Stomach (tissue), 8 donors: ENCODE measurements at regions not wholly inside any gene's neighbourhood (a gene's known extent, or its start where the extent isn't known, plus 50 kb on each side); places are given as distances from the start of the nearest gene placed in this dataset.

Experiments used
- DNase-seq, 2 donors: peaks; one replicate each; pipeline versions ENCODE4 v3.0.0 to v3.0.0-alpha.2; 2013 to 2019
- H3K27ac ChIP-seq, 5 donors: fragments of 200-600 bp in 4 of 5; sonication (generic) in 4 of 5; one replicate each; pipeline ENCODE4 v1.5.1; 2013 to 2019; ENCODE audit warnings: mild to moderate bottlenecking in 1 of 5, moderate library complexity in 1 of 5
- H3K27me3 ChIP-seq, 3 donors: fragments of 200-600 bp; sonication (generic); one replicate each; pipeline ENCODE4 v1.5.1; 2017 to 2019; ENCODE audit warnings: mixed run types in 1 of 3
- H3K36me3 ChIP-seq, 4 donors: fragments of 200-600 bp; sonication (generic); 1 replicate in 3 of 4; 2 replicates in 1 of 4; pipeline ENCODE4 v1.5.1; 2016 to 2019
- H3K4me1 ChIP-seq, 4 donors: fragments of 200-600 bp; sonication (generic); one replicate each; pipeline ENCODE4 v1.5.1; 2016 to 2019
- H3K4me3 ChIP-seq, 4 donors: fragments of 200-600 bp; sonication (generic) in 3 of 4; one replicate each; pipeline ENCODE4 v1.5.1; 2016 to 2019; ENCODE audit warnings: mild to moderate bottlenecking in 1 of 4
- H3K9me3 ChIP-seq, 4 donors: fragments of 200-600 bp; sonication (generic); one replicate each; pipeline ENCODE4 v1.5.1; 2016 to 2019
- EP300 ChIP-seq: sonication (generic); formaldehyde crosslinking; IDR thresholded peaks from one replicate; pipeline ENCODE4 v1.6.1; 2017; ENCODE audit warnings: antibody characterized with exemption
- POLR2A ChIP-seq, 4 donors: fragments of 450-650 bp; IDR thresholded peaks; one replicate each; pipeline ENCODE4 v1.6.1; 2016; ENCODE audit warnings: antibody characterized with exemption in 4 of 4, control low read depth in 2 of 4, mild to moderate bottlenecking in 1 of 4, moderate library complexity in 1 of 4
- POLR2AphosphoS5 ChIP-seq, 3 donors: sonication (generic); formaldehyde crosslinking; IDR thresholded peaks; one replicate each; pipeline ENCODE4 v1.6.1; 2016; ENCODE audit warnings: antibody characterized with exemption in 3 of 3
- WGBS, 5 donors: extraction: QIAGEN DNeasy Blood & Tissue Kit in 3 of 5; methylation state at CpG; one replicate each; pipeline versions ENCODE4 v1.1.5 to v1.1.7; 2013 to 2018; 5-methylcytosine and 5-hydroxymethylcytosine counted together
- intact Hi-C: fragments of 100-400 bp; cut with DNase I; formaldehyde crosslinking; loops from one replicate; pipeline ENCODE4 v1.15.1; 2023; ENCODE audit warnings: low total_unique reads
- TF ChIP-seq, protein P1 (sequence below), 7 experiments: fragments of 450-650 bp in 4 of 7; fragments of 200-600 bp in 3 of 7; sonication (generic) in 3 of 7; IDR thresholded peaks; one replicate each; pipeline ENCODE4 v1.5.1; 2016 to 2019; ENCODE audit warnings: antibody characterized with exemption in 7 of 7, control low read depth in 2 of 7, mild to moderate bottlenecking in 1 of 7
- donor health status: healthy with polysubstance abuse.
- donor health status: Bipolar disorder and iron deficiency.
- donor health status: healthy.

- 90 to 97% (median 94%) methylated on average over 4 of the region's 4 CpGs for WGBS, 5 donors
- H3K4me3 ChIP-seq, result no peak overlapping the region
- no peaks in the 10 kb centered on the region for H3K36me3 ChIP-seq
- intact Hi-C loops, result loop anchor here (10.0 kb wide), 1 partner anchor 286 kb away; no protein-coding TSS in a partner anchor
- H3K4me1 ChIP-seq, result no peaks in the 10 kb centered on the region
- TF ChIP-seq POLR2A (IDR thresholded peaks at IDR 0.05) (no peak), EP300 (no peak), POLR2AphosphoS5 (IDR thresholded peaks at IDR 0.05) (no peak)
- TF ChIP-seq, protein P1, sequence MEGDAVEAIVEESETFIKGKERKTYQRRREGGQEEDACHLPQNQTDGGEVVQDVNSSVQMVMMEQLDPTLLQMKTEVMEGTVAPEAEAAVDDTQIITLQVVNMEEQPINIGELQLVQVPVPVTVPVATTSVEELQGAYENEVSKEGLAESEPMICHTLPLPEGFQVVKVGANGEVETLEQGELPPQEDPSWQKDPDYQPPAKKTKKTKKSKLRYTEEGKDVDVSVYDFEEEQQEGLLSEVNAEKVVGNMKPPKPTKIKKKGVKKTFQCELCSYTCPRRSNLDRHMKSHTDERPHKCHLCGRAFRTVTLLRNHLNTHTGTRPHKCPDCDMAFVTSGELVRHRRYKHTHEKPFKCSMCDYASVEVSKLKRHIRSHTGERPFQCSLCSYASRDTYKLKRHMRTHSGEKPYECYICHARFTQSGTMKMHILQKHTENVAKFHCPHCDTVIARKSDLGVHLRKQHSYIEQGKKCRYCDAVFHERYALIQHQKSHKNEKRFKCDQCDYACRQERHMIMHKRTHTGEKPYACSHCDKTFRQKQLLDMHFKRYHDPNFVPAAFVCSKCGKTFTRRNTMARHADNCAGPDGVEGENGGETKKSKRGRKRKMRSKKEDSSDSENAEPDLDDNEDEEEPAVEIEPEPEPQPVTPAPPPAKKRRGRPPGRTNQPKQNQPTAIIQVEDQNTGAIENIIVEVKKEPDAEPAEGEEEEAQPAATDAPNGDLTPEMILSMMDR (IDR thresholded peaks at IDR 0.05), result no peak
- no peaks in the 10 kb centered on the region for H3K9me3 ChIP-seq
- DNase-seq, result no peak
- H3K27me3 ChIP-seq, result no peaks in the 10 kb centered on the region
- no peak overlapping the region for H3K27ac ChIP-seq
These were observed 50.5 kb upstream of the MPHOSPH6 start for GRCh38 chr16:82220541-82220940.
